ENCODE measurements at regions not wholly inside any gene's neighbourhood (a gene's known extent, or its start where the extent isn't known, plus 50 kb on each side); places are given as distances from the start of the nearest gene placed in this dataset.

GRCh38 chr7:153388611-153389010, 629.1 kb downstream of the ACTR3B start:
- no peak for DNase-seq (ENCODE audit: low spot score)

- no peak for DNase-seq (ENCODE audit: low spot score)
Measured at GRCh38 chr7:153389261-153389660, 629.7 kb downstream of the ACTR3B start.

GRCh38 chr7:153390955-153391354, 631.4 kb downstream of the ACTR3B start:
- no peak for DNase-seq (ENCODE audit: low spot score)

GRCh38 chr7:153392726-153393125, 633.2 kb downstream of the ACTR3B start:
- DNase-seq (ENCODE audit: low spot score): no peak

- DNase-seq (ENCODE audit: low spot score): no peak
Measured at GRCh38 chr7:153393666-153394065, 634.1 kb downstream of the ACTR3B start.

- DNase-seq (ENCODE audit: low spot score): no peak
Measured at GRCh38 chr7:153396475-153396874, 636.9 kb downstream of the ACTR3B start.

- DNase-seq (ENCODE audit: low spot score): no peak
Measured at GRCh38 chr7:153397459-153397858, 637.9 kb downstream of the ACTR3B start.

GRCh38 chr7:153397906-153398305, 638.4 kb downstream of the ACTR3B start:
- DNase-seq (ENCODE audit: low spot score): no peak

GRCh38 chr7:153398370-153398769, 638.8 kb downstream of the ACTR3B start:
- DNase-seq (ENCODE audit: low spot score): no peak

- no peak for DNase-seq (ENCODE audit: low spot score)
Measured at GRCh38 chr7:153398789-153399553, 639.4 kb downstream of the ACTR3B start.

GRCh38 chr7:153399554-153399940, 640.0 kb downstream of the ACTR3B start:
- no peak for DNase-seq (ENCODE audit: low spot score)

GRCh38 chr7:153400735-153401593, 641.4 kb downstream of the ACTR3B start:
- no peak for DNase-seq (ENCODE audit: low spot score)

GRCh38 chr7:153401795-153402720, 642.5 kb downstream of the ACTR3B start:
- DNase-seq (ENCODE audit: low spot score): no peak

GRCh38 chr7:153402721-153403541, 643.4 kb downstream of the ACTR3B start:
- DNase-seq (ENCODE audit: low spot score): no peak

- no peak for DNase-seq (ENCODE audit: low spot score)
Measured at GRCh38 chr7:153404124-153404523, 644.6 kb downstream of the ACTR3B start.

- DNase-seq (ENCODE audit: low spot score): no peak
Measured at GRCh38 chr7:153404781-153405279, 645.3 kb downstream of the ACTR3B start.

- no peak for DNase-seq (ENCODE audit: low spot score)
Measured at GRCh38 chr7:153405704-153406485, 646.3 kb upstream of the DPP6 start.

- no peak for DNase-seq (ENCODE audit: low spot score)
Measured at GRCh38 chr7:153406486-153406872, 645.7 kb upstream of the DPP6 start.

- no peak for DNase-seq (ENCODE audit: low spot score)
Measured at GRCh38 chr7:153407291-153408046, 644.7 kb upstream of the DPP6 start.

All from germinal center (tissue), 1 donor.